ENCODE measurements at regions not wholly inside any gene's neighbourhood (a gene's known extent, or its start where the extent isn't known, plus 50 kb on each side); places are given as distances from the start of the nearest gene placed in this dataset.

DNA sequence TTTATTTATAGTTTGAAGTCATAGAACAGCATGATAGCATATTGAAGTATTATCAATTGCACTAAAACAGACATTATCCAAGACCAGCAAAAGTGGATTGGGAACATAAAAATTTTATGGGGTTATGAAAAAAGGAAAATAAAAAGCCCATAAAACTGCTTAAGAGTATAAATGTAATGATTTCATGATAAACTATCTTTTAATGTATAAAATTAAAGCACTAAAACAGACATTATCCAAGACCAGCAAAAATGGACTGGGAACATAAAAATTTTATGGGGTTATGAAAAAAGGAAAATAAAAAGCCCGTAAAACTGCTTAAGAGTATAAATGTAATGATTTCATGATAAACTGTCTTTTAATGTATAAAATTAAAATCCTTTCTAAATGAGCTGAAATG, 119.0 kb upstream of the DAPK1 start:
- Histone ChIP-seq H3K79me2 (ENCODE audit: control insufficient read depth, insufficient read depth, low read length) (no peaks in the 10 kb centered on the region), H3K4me1 (ENCODE audit: control insufficient read depth, extremely low read depth, insufficient read depth, low read length) (peaks cover 12% of the 10 kb centered on the region), H3K9ac (ENCODE audit: control insufficient read depth, extremely low read depth, insufficient read depth, low read length) (no peak overlapping the region), H3K9me1 (ENCODE audit: control insufficient read depth, extremely low read depth, insufficient read depth, low read length) (no peaks in the 10 kb centered on the region), H3K4me3 (ENCODE audit: control insufficient read depth in 2 of 3, extremely low read depth in 1 of 3, insufficient read depth in 2 of 3, low read depth in 1 of 3, low read length in 3 of 3) (no peak overlapping the region), H3K4me2 (ENCODE audit: control insufficient read depth, extremely low read depth, insufficient read depth, low read depth, low read length) (no peak overlapping the region), H4K20me1 (ENCODE audit: control insufficient read depth, extremely low read depth, insufficient read depth, low read length) (no peaks in the 10 kb centered on the region), H3K36me3 (ENCODE audit: control insufficient read depth in 2 of 2, extremely low read depth in 1 of 2, insufficient read depth in 2 of 2, low read length in 2 of 2) (no peaks in the 10 kb centered on the region), H3K9me3 (ENCODE audit: control insufficient read depth, low read depth, low read length) (no peaks in the 10 kb centered on the region), H3K27ac (ENCODE audit: control insufficient read depth, insufficient read depth, low read length) (no peak overlapping the region), H2AFZ (ENCODE audit: control insufficient read depth, low read length) (no peak overlapping the region), H3K27me3 (ENCODE audit: control insufficient read depth, extremely low read depth, insufficient read depth, low read length) (no peaks in the 10 kb centered on the region)
- TF ChIP-seq EZH2 (IDR thresholded peaks at IDR 0.05; ENCODE audit: low read length): no peak
- TF ChIP-seq, protein P1, sequence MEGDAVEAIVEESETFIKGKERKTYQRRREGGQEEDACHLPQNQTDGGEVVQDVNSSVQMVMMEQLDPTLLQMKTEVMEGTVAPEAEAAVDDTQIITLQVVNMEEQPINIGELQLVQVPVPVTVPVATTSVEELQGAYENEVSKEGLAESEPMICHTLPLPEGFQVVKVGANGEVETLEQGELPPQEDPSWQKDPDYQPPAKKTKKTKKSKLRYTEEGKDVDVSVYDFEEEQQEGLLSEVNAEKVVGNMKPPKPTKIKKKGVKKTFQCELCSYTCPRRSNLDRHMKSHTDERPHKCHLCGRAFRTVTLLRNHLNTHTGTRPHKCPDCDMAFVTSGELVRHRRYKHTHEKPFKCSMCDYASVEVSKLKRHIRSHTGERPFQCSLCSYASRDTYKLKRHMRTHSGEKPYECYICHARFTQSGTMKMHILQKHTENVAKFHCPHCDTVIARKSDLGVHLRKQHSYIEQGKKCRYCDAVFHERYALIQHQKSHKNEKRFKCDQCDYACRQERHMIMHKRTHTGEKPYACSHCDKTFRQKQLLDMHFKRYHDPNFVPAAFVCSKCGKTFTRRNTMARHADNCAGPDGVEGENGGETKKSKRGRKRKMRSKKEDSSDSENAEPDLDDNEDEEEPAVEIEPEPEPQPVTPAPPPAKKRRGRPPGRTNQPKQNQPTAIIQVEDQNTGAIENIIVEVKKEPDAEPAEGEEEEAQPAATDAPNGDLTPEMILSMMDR (optimal IDR thresholded peaks at IDR 0.05 in 1 of 3, IDR thresholded peaks at IDR 0.05 in 1 of 3, conservative IDR thresholded peaks at IDR 0.05 in 1 of 3; ENCODE audit: extremely low read depth in 1 of 3, insufficient read depth in 2 of 3, low read length in 3 of 3): no peak
- dilution Hi-C loops (cut with MboI; ENCODE audit: extremely low pct_ligation_motif_present, low sequenced_read_pairs): no loop called here
- no peak for FAIRE-seq
- DNase-seq (ENCODE audit: low read depth, low spot score): no peak

DNA sequence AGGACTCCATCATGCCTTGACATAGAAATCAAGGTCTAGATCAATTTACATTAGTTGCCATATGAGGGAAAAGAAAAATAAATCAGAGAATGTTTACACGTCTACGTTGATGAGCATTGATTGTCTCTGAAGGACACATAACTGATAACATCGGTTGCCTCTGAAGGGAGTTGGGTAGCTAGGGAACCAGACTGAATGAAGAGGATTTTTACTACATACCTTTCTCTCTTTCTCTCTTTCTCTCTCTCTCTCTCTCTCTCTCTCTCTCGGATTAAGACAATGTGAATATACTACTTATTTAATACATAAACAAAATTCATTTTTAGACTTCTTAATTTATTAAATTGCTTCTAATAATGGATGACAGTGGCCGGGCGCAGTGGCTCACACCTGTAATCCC, 118.4 kb upstream of the DAPK1 start:
- FAIRE-seq: no peak
- no peak overlapping the region for H3K4me2 ChIP-seq (ENCODE audit: control insufficient read depth, extremely low read depth, insufficient read depth, low read depth, low read length)
- no peak overlapping the region for H3K9ac ChIP-seq (ENCODE audit: control insufficient read depth, extremely low read depth, insufficient read depth, low read length)
- H3K4me1 ChIP-seq (ENCODE audit: control insufficient read depth, extremely low read depth, insufficient read depth, low read length): peaks cover 8% of the 10 kb centered on the region
- TF ChIP-seq EZH2 (IDR thresholded peaks at IDR 0.05; ENCODE audit: low read length): no peak
- TF ChIP-seq, protein P1 (optimal IDR thresholded peaks at IDR 0.05 in 1 of 3, IDR thresholded peaks at IDR 0.05 in 1 of 3, conservative IDR thresholded peaks at IDR 0.05 in 1 of 3; ENCODE audit: extremely low read depth in 1 of 3, insufficient read depth in 2 of 3, low read length in 3 of 3): no peak
- H3K27me3 ChIP-seq (ENCODE audit: control insufficient read depth, extremely low read depth, insufficient read depth, low read length): no peaks in the 10 kb centered on the region
- no peak overlapping the region for H2AFZ ChIP-seq (ENCODE audit: control insufficient read depth, low read length)
- dilution Hi-C loops (cut with MboI; ENCODE audit: extremely low pct_ligation_motif_present, low sequenced_read_pairs): no loop called here
- no peaks in the 10 kb centered on the region for H4K20me1 ChIP-seq (ENCODE audit: control insufficient read depth, extremely low read depth, insufficient read depth, low read length)
- no peak overlapping the region for H3K27ac ChIP-seq (ENCODE audit: control insufficient read depth, insufficient read depth, low read length)
- no peaks in the 10 kb centered on the region for H3K79me2 ChIP-seq (ENCODE audit: control insufficient read depth, insufficient read depth, low read length)
- H3K4me3 ChIP-seq (ENCODE audit: control insufficient read depth in 2 of 3, extremely low read depth in 1 of 3, insufficient read depth in 2 of 3, low read depth in 1 of 3, low read length in 3 of 3): no peak overlapping the region
- H3K36me3 ChIP-seq (ENCODE audit: control insufficient read depth in 2 of 2, extremely low read depth in 1 of 2, insufficient read depth in 2 of 2, low read length in 2 of 2): no peaks in the 10 kb centered on the region
- no peaks in the 10 kb centered on the region for H3K9me3 ChIP-seq (ENCODE audit: control insufficient read depth, low read depth, low read length)
- H3K9me1 ChIP-seq (ENCODE audit: control insufficient read depth, extremely low read depth, insufficient read depth, low read length): no peaks in the 10 kb centered on the region
- no peak for DNase-seq (ENCODE audit: low read depth, low spot score)
